NB4 (cell line): ENCODE measurements at regions not wholly inside any gene's neighbourhood (a gene's known extent, or its start where the extent isn't known, plus 50 kb on each side); places are given as distances from the start of the nearest gene placed in this dataset.

Experiments used
- POLR2A ChIP-seq: IDR thresholded peaks from 2 replicates; pipeline ENCODE4 v1.6.1; 2011; ENCODE audit warnings: mild to moderate bottlenecking; ENCODE audit not compliant: insufficient read length; ENCODE audit errors: extremely low read depth
- TF ChIP-seq, protein P1 (sequence below): IDR thresholded peaks from one replicate; pipeline ENCODE4 v1.5.1; 2012; ENCODE audit warnings: low read depth, low read length
- TF ChIP-seq, protein P2 (sequence below): IDR thresholded peaks from 2 replicates; pipeline ENCODE4 v1.6.1; 2011; ENCODE audit warnings: low read depth, low read length

- TF ChIP-seq, protein P1, sequence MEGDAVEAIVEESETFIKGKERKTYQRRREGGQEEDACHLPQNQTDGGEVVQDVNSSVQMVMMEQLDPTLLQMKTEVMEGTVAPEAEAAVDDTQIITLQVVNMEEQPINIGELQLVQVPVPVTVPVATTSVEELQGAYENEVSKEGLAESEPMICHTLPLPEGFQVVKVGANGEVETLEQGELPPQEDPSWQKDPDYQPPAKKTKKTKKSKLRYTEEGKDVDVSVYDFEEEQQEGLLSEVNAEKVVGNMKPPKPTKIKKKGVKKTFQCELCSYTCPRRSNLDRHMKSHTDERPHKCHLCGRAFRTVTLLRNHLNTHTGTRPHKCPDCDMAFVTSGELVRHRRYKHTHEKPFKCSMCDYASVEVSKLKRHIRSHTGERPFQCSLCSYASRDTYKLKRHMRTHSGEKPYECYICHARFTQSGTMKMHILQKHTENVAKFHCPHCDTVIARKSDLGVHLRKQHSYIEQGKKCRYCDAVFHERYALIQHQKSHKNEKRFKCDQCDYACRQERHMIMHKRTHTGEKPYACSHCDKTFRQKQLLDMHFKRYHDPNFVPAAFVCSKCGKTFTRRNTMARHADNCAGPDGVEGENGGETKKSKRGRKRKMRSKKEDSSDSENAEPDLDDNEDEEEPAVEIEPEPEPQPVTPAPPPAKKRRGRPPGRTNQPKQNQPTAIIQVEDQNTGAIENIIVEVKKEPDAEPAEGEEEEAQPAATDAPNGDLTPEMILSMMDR = no peak
- no peak for TF ChIP-seq POLR2A
- TF ChIP-seq, protein P2, sequence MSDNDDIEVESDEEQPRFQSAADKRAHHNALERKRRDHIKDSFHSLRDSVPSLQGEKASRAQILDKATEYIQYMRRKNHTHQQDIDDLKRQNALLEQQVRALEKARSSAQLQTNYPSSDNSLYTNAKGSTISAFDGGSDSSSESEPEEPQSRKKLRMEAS = no peak
Measured at GRCh38 chr15:69735121-69735520, 282.5 kb downstream of the RPLP1 start.
